H9 (cell line): ENCODE measurements at regions not wholly inside any gene's neighbourhood (a gene's known extent, or its start where the extent isn't known, plus 50 kb on each side); places are given as distances from the start of the nearest gene placed in this dataset.

ENCODE experiments used
- DNase-seq: peaks from one replicate; pipeline ENCODE4 v3.0.0-alpha.2; 2017
- H2AFZ ChIP-seq: one replicate; pipeline ENCODE4 v1.6.1; 2013; ENCODE audit warnings: mild to moderate bottlenecking, low read length, control low read depth, moderate library complexity
- H2AK5ac ChIP-seq: 2 replicates; pipeline ENCODE4 v1.6.1; 2013; ENCODE audit warnings: low read length, control low read depth, mixed read lengths; ENCODE audit not compliant: insufficient read length
- H2BK120ac ChIP-seq: one replicate; pipeline ENCODE4 v1.6.1; 2013; ENCODE audit warnings: low read depth, mild to moderate bottlenecking, low read length, control low read depth, inconsistent platforms; ENCODE audit not compliant: poor library complexity, severe bottlenecking
- H2BK12ac ChIP-seq: 2 replicates; pipeline ENCODE4 v1.6.1; 2013; ENCODE audit warnings: low read length, control low read depth, mixed read lengths, low read depth; ENCODE audit not compliant: insufficient read length
- H2BK15ac ChIP-seq: 2 replicates; pipeline ENCODE4 v1.6.1; 2013; ENCODE audit warnings: low read depth, low read length, control low read depth
- H2BK20ac ChIP-seq: one replicate; pipeline ENCODE4 v1.6.1; 2013; ENCODE audit warnings: low read depth, mild to moderate bottlenecking, low read length, control low read depth, inconsistent platforms; ENCODE audit not compliant: poor library complexity, severe bottlenecking
- H2BK5ac ChIP-seq: 2 replicates; pipeline ENCODE4 v1.6.1; 2013; ENCODE audit warnings: low read length, control low read depth, mixed read lengths; ENCODE audit not compliant: insufficient read length
- H3K14ac ChIP-seq: 2 replicates; pipeline ENCODE4 v1.6.1; 2013; ENCODE audit warnings: low read length, control low read depth; ENCODE audit not compliant: insufficient read depth
- H3K18ac ChIP-seq: 2 replicates; pipeline ENCODE4 v1.6.1; 2013; ENCODE audit warnings: low read depth, mild to moderate bottlenecking, mixed read lengths, low read length, control low read depth; ENCODE audit not compliant: insufficient read length
- H3K23ac ChIP-seq: 2 replicates; pipeline ENCODE4 v1.6.1; 2013; ENCODE audit warnings: low read length, control low read depth, mixed read lengths, low read depth; ENCODE audit not compliant: insufficient read length
- H3K23me2 ChIP-seq: 2 replicates; pipeline ENCODE4 v1.6.1; 2013; ENCODE audit warnings: low read depth, mild to moderate bottlenecking, mixed read lengths, low read length, control low read depth; ENCODE audit not compliant: insufficient read length, poor library complexity, severe bottlenecking
- H3K27ac ChIP-seq: 2 replicates; pipeline ENCODE4 v1.5.1; 2013; ENCODE audit warnings: low read length, control low read depth, mixed read lengths, low read depth; ENCODE audit not compliant: insufficient read length
- H3K27me3 ChIP-seq: 2 replicates; pipeline ENCODE4 v1.6.1; 2013; ENCODE audit warnings: low read length, control low read depth, inconsistent platforms; ENCODE audit not compliant: insufficient read depth
- H3K4ac ChIP-seq: 2 replicates; pipeline ENCODE4 v1.6.1; 2013; ENCODE audit warnings: low read depth, mild to moderate bottlenecking, control low read depth, inconsistent platforms, low read length, moderate library complexity
- H3K4me1 ChIP-seq: 2 replicates; pipeline ENCODE4 v1.6.1; 2013; ENCODE audit warnings: low read length, control low read depth, inconsistent platforms; ENCODE audit not compliant: insufficient read depth
- H3K4me2 ChIP-seq: 2 replicates; pipeline ENCODE4 v1.6.1; 2013; ENCODE audit warnings: low read length, control low read depth, mixed read lengths; ENCODE audit not compliant: insufficient read length, insufficient read depth
- H3K56ac ChIP-seq: 2 replicates; pipeline ENCODE4 v1.6.1; 2013; ENCODE audit warnings: low read depth, mild to moderate bottlenecking, mixed read lengths, low read length, control low read depth; ENCODE audit not compliant: insufficient read length
- H3K79me1 ChIP-seq: 2 replicates; pipeline ENCODE4 v1.6.1; 2013; ENCODE audit warnings: low read depth, mild to moderate bottlenecking, moderate library complexity, low read length, control low read depth, inconsistent platforms; ENCODE audit not compliant: insufficient read depth, poor library complexity, severe bottlenecking
- H3K79me2 ChIP-seq: 2 replicates; pipeline ENCODE4 v1.6.1; 2013; ENCODE audit warnings: low read length, control low read depth, inconsistent platforms; ENCODE audit not compliant: insufficient read depth
- H3K9ac ChIP-seq: 2 replicates; pipeline ENCODE4 v1.6.1; 2013; ENCODE audit warnings: low read length, control low read depth, mixed read lengths; ENCODE audit not compliant: insufficient read length; ENCODE audit errors: extremely low read depth
- H3K9me3 ChIP-seq: one replicate; pipeline ENCODE4 v1.6.1; 2013; ENCODE audit warnings: low read depth, low read length, inconsistent platforms; ENCODE audit not compliant: control insufficient read depth
- H3T11ph ChIP-seq: one replicate; pipeline ENCODE4 v1.6.1; 2013; ENCODE audit warnings: mild to moderate bottlenecking, low read length, control low read depth, inconsistent platforms
- H4K20me1 ChIP-seq: one replicate; pipeline ENCODE4 v1.6.1; 2013; ENCODE audit not compliant: control insufficient read depth, insufficient read length, insufficient read depth
- H4K5ac ChIP-seq: 2 replicates; pipeline ENCODE4 v1.6.1; 2013; ENCODE audit warnings: low read depth, mild to moderate bottlenecking, mixed read lengths, low read length, control low read depth; ENCODE audit not compliant: insufficient read length
- H4K8ac ChIP-seq: replicated peaks from 2 replicates; pipeline ENCODE4 v1.6.1; 2013; ENCODE audit warnings: low read length, control low read depth, mixed read lengths, low read depth; ENCODE audit not compliant: insufficient read length
- H4K91ac ChIP-seq: 2 replicates; pipeline ENCODE4 v1.6.1; 2013; ENCODE audit warnings: low read depth, mild to moderate bottlenecking, moderate library complexity, mixed read lengths, low read length, control low read depth; ENCODE audit not compliant: insufficient read length
- H3K27ac Mint-ChIP-seq, 3 experiments: 2 replicates in 2 of 3; 3 replicates in 1 of 3; pipeline ENCODE4 v1.8.0; 2020 to 2021; ENCODE audit warnings: mixed read lengths in 3 of 3, mild to moderate bottlenecking in 1 of 3, moderate library complexity in 1 of 3
- H3K27me3 Mint-ChIP-seq: 2 replicates; pipeline ENCODE4 v1.8.0; 2021; ENCODE audit warnings: low read depth, mild to moderate bottlenecking, moderate library complexity, mixed read lengths
- H3K36me3 Mint-ChIP-seq, 3 experiments: 2 replicates in 2 of 3; 3 replicates in 1 of 3; pipeline ENCODE4 v1.8.0; 2020 to 2021; ENCODE audit warnings: low read depth in 3 of 3, mixed read lengths in 3 of 3; ENCODE audit not compliant: insufficient read depth in 1 of 3
- H3K4me1 Mint-ChIP-seq, 2 experiments: 2 replicates each; pipeline ENCODE4 v1.8.0; 2020; ENCODE audit warnings: mixed read lengths in 2 of 2
- H3K4me3 Mint-ChIP-seq, 2 experiments: 2 replicates in 1 of 2; 3 replicates in 1 of 2; pipeline ENCODE4 v1.8.0; 2020 to 2021; ENCODE audit warnings: mild to moderate bottlenecking in 2 of 2, mixed read lengths in 2 of 2, moderate library complexity in 1 of 2
- H3K9me3 Mint-ChIP-seq, 2 experiments: 2 replicates in 1 of 2; 3 replicates in 1 of 2; pipeline ENCODE4 v1.8.0; 2020; ENCODE audit warnings: mild to moderate bottlenecking in 2 of 2, mixed read lengths in 2 of 2, moderate library complexity in 1 of 2
- CTCF ChIP-seq: fragments of 200-600 bp; sonication (generic); conservative IDR thresholded peaks from 3 replicates; pipeline ENCODE4 v1.8.0; 2021; ENCODE audit warnings: antibody characterized with exemption, mild to moderate bottlenecking
- WGBS: extraction: QIAGEN DNeasy Blood & Tissue Kit; methylation state at CpG from one replicate; pipeline ENCODE4 v1.1.7; 2013; ENCODE audit warnings: missing lambda C conversion rate, low lambda C conversion rate, mixed read lengths; ENCODE audit not compliant: insufficient read length; ENCODE audit errors: extremely low coverage; 5-methylcytosine and 5-hydroxymethylcytosine counted together

DNA sequence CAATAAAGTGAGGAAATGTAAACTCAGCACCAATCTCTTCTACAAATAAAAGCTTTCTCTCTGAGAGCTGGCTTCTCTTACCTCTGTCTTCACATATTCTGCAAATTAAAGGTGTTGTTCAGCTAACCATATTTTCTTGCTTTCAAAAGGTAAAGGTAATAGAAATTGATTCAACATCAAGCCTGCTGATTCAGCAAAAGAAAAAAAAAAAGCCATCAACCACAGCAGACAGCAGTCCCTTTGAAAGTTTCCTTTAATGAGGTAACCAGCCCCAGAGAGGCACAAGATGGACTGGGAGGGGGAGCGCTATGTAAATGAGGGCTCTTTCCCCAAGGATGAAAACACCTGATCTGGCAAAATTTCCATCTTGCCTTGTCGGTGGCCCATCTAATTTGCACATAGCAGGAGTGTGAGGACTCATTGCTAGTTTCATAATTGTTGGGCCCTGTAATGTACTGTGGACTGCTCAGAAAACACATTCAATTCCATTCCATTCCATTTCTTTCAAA is 154.9 kb upstream of the SOX11 start:
- H3K9me3 ChIP-seq: no peaks in the 10 kb centered on the region
- no peak overlapping the region for H2AK5ac ChIP-seq
- no peaks in the 10 kb centered on the region for H3K79me2 ChIP-seq
- no peak overlapping the region for H2BK120ac ChIP-seq
- H2AFZ ChIP-seq: no peak overlapping the region
- no peak overlapping the region for H3K27ac ChIP-seq
- H4K8ac ChIP-seq: no peak overlapping the region
- no peak for TF ChIP-seq CTCF
- Mint-ChIP-seq H3K27me3 (no peaks in the 10 kb centered on the region), H3K36me3 (peaks cover 0 to 6% (median 2%) of the 10 kb centered on the region in 3 experiments; a peak in 2 of 7 replicates), H3K9me3 (peaks cover 0 to 2% of the 10 kb centered on the region in 2 experiments; a peak in 2 of 5 replicates), H3K27ac (no peak overlapping the region), H3K4me1 (peaks cover 24 to 30% of the 10 kb centered on the region in 2 experiments), H3K4me3 (no peak overlapping the region)
- no peak for DNase-seq
- no peaks in the 10 kb centered on the region; the same call in 1 of the 2 replicates for H3K4me1 ChIP-seq
- no peak overlapping the region for H3K18ac ChIP-seq
- WGBS: no CpG with 5 or more reads among the region's 2 CpGs
- no peak overlapping the region for H3K9ac ChIP-seq
- no peaks in the 10 kb centered on the region for H4K20me1 ChIP-seq
- no peak overlapping the region for H2BK20ac ChIP-seq
- no peak overlapping the region for H2BK15ac ChIP-seq
- H3K56ac ChIP-seq: no peak overlapping the region
- no peaks in the 10 kb centered on the region for H3K79me1 ChIP-seq
- no peak overlapping the region for H3K23ac ChIP-seq
- H2BK12ac ChIP-seq: no peak overlapping the region
- no peaks in the 10 kb centered on the region for H3K27me3 ChIP-seq
- no peak overlapping the region for H4K91ac ChIP-seq
- H3K4me2 ChIP-seq: no peak overlapping the region
- no peak overlapping the region for H3K14ac ChIP-seq
- H3K4ac ChIP-seq: no peak overlapping the region
- H2BK5ac ChIP-seq: no peak overlapping the region
- H3T11ph ChIP-seq: no peak overlapping the region
- no peak overlapping the region for H4K5ac ChIP-seq
- no peaks in the 10 kb centered on the region for H3K23me2 ChIP-seq
